Calu3 (cell line): ENCODE measurements at regions not wholly inside any gene's neighbourhood (a gene's known extent, or its start where the extent isn't known, plus 50 kb on each side); places are given as distances from the start of the nearest gene placed in this dataset.

Source experiments
- BruUV-seq: library from RNA; stranded (reverse); fragments of 400-500 nt; replicated peaks from 2 replicates; lab custom pipeline; 2021; lab: Mats Ljungman, UMichigan
- CTCF ChIA-PET: fragments of 300-600 bp; sonication (Branson Sonifier 250); formaldehyde crosslinking; loops from one replicate; lab custom pipeline; 2022; ENCODE audit warnings: antibody characterized with exemption; lab: Charles Lee
- DNase-seq: peaks from one replicate; pipeline ENCODE4 v3.0.0; 2022
- H3K27ac Mint-ChIP-seq: one replicate; pipeline ENCODE4 v1.8.0; 2022; ENCODE audit warnings: mixed read lengths; ENCODE audit not compliant: unreplicated experiment
- H3K27me3 Mint-ChIP-seq: one replicate; pipeline ENCODE4 v1.8.0; 2022; ENCODE audit warnings: mixed read lengths; ENCODE audit not compliant: unreplicated experiment
- H3K36me3 Mint-ChIP-seq: one replicate; pipeline ENCODE4 v1.8.0; 2022; ENCODE audit warnings: mild to moderate bottlenecking, moderate library complexity, mixed read lengths; ENCODE audit not compliant: insufficient read depth, unreplicated experiment
- H3K4me1 Mint-ChIP-seq: one replicate; pipeline ENCODE4 v1.8.0; 2022; ENCODE audit warnings: mild to moderate bottlenecking, low read depth, mixed read lengths; ENCODE audit not compliant: unreplicated experiment
- H3K4me3 Mint-ChIP-seq: one replicate; pipeline ENCODE4 v1.8.0; 2022; ENCODE audit warnings: mild to moderate bottlenecking, low read depth, moderate library complexity, mixed read lengths; ENCODE audit not compliant: unreplicated experiment
- H3K9me3 Mint-ChIP-seq: one replicate; pipeline ENCODE4 v1.8.0; 2022; ENCODE audit warnings: low read depth, mixed read lengths; ENCODE audit not compliant: unreplicated experiment
- intact Hi-C: fragments of 100-400 bp; cut with micrococcal nuclease; formaldehyde crosslinking; loops from one replicate; pipeline ENCODE4 v1.10.0; 2022; ENCODE audit not compliant: unreplicated experiment
- TF ChIP-seq, protein P1 (sequence below): fragments of 200-600 bp; IDR thresholded peaks from one replicate; pipeline ENCODE4 v1.8.0; 2022; ENCODE audit warnings: antibody characterized with exemption; ENCODE audit not compliant: unreplicated experiment

DNA sequence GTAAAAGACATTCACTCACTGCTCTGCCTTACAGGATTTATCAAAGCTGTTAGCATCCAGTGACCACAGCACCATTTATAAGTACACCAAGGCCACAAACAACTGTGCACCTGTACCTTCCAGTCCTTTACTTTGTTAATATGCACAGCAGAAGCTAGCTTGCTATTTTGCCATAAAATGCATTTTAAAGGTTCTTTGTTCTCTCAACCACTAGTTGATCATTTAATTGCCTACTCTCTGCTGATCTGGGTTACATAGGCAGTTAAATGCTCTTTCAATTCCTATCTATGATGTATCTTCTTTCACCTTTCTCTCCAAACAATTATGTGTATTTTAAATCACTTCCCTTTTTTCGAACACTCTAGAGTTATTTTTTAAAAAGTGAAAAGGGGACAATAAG is 126.4 kb downstream of the SIPA1L2 start:
- Mint-ChIP-seq H3K27me3 (no peaks in the 10 kb centered on the region), H3K9me3 (peaks cover 6% of the 10 kb centered on the region), H3K27ac (no peak overlapping the region), H3K36me3 (no peaks in the 10 kb centered on the region), H3K4me3 (no peak overlapping the region), H3K4me1 (no peaks in the 10 kb centered on the region)
- CTCF ChIA-PET: no interaction called here
- intact Hi-C loops: no loop called here
- BruUV-seq: no TSS peak
- TF ChIP-seq, protein P1, sequence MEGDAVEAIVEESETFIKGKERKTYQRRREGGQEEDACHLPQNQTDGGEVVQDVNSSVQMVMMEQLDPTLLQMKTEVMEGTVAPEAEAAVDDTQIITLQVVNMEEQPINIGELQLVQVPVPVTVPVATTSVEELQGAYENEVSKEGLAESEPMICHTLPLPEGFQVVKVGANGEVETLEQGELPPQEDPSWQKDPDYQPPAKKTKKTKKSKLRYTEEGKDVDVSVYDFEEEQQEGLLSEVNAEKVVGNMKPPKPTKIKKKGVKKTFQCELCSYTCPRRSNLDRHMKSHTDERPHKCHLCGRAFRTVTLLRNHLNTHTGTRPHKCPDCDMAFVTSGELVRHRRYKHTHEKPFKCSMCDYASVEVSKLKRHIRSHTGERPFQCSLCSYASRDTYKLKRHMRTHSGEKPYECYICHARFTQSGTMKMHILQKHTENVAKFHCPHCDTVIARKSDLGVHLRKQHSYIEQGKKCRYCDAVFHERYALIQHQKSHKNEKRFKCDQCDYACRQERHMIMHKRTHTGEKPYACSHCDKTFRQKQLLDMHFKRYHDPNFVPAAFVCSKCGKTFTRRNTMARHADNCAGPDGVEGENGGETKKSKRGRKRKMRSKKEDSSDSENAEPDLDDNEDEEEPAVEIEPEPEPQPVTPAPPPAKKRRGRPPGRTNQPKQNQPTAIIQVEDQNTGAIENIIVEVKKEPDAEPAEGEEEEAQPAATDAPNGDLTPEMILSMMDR: no peak
- no peak for DNase-seq

DNA sequence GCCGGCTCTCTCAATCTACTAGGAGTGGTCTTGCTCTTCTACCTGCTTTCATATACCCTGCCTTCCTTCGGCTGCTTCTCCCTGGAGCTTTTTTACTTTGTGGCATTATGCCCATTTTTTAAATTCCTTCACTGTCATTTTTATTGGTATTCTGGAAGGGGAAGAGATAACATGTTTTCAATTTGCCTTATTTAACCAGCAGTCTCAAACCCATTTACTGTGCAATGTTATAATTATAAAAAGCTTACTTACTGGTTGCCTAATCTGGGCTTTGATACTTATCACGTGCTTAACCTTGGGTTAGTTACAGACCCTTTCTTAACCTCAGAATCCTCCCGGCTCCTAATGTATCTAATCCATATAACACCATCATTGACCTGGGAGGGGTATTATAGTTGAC is 128.1 kb downstream of the SIPA1L2 start:
- no peaks in the 10 kb centered on the region for H3K36me3 Mint-ChIP-seq
- no peaks in the 10 kb centered on the region for H3K4me1 Mint-ChIP-seq
- CTCF ChIA-PET: no interaction called here
- no peak overlapping the region for H3K27ac Mint-ChIP-seq
- TF ChIP-seq, protein P1: no peak
- DNase-seq: no peak
- no peaks in the 10 kb centered on the region for H3K27me3 Mint-ChIP-seq
- no TSS peak for BruUV-seq
- H3K9me3 Mint-ChIP-seq: peaks cover 12% of the 10 kb centered on the region
- H3K4me3 Mint-ChIP-seq: no peak overlapping the region
- intact Hi-C loops: no loop called here

DNA sequence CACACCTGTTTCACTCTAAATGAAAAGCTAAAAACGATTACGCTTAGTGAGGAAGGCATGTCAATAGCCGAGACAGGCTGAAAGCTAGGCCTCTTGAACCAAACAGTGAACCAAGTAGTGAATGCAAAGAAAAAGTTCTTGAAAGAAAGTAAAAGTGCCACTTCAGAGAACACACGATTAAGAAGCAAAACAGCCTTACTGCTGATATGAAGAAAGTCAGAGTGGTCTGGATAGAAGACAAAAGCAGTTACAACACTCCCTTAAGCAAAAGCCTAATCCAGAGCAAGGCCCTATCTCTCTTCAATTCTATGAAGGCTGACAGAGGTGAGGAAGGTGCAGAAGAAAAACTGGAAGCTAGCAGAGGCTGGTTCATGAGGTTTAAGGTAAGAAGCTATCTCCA is 130.7 kb downstream of the SIPA1L2 start:
- intact Hi-C loops: no loop called here
- DNase-seq: no peak
- H3K36me3 Mint-ChIP-seq: no peaks in the 10 kb centered on the region
- CTCF ChIA-PET: no interaction called here
- no TSS peak for BruUV-seq
- TF ChIP-seq, protein P1: no peak
- no peaks in the 10 kb centered on the region for H3K4me1 Mint-ChIP-seq
- H3K27ac Mint-ChIP-seq: no peak overlapping the region
- peaks cover 8% of the 10 kb centered on the region for H3K9me3 Mint-ChIP-seq
- H3K27me3 Mint-ChIP-seq: no peaks in the 10 kb centered on the region
- no peak overlapping the region for H3K4me3 Mint-ChIP-seq

DNA sequence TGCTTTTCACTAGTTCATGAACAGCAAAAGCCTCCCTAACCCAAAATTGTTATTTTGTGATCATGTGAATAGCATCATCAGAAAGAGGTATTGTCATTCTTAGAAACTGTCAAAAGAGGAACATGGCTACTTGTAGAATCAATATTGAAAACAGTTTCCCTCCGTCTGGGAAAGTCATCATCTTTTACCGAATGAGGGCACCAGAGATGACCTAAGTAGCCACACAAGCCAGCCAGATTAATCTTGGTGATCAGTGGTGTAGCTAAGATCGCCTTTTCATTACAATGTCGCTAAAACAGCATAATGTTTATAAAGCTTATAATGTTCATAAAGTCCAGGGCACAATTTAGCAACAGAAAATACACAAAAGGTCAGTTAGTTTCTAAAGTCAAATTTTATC is 136.1 kb downstream of the SIPA1L2 start:
- DNase-seq: no peak
- Mint-ChIP-seq H3K4me1 (no peaks in the 10 kb centered on the region), H3K9me3 (peaks cover 11% of the 10 kb centered on the region), H3K27ac (no peak overlapping the region), H3K4me3 (no peak overlapping the region), H3K27me3 (no peaks in the 10 kb centered on the region), H3K36me3 (no peaks in the 10 kb centered on the region)
- intact Hi-C loops: no loop called here
- no TSS peak for BruUV-seq
- TF ChIP-seq, protein P1: no peak
- CTCF ChIA-PET: no interaction called here

DNA sequence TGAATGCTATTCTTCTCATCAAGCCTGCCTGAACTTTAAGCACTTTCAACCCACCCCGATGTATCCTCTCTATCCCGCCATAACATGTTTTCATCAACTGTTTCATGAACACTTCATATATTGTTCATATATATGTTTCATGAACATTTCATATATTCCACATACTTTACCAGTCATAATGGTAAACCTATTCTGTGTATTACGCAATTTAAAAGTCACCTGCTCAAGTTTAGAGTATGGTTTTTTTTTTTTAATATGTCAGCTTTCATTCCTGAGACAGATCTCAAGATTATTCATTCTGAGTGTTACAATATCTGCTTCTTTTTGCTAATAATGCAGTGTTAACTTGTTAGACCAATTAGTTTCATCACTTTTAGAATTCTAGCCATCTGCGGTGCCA is 140.7 kb downstream of the SIPA1L2 start:
- no peak overlapping the region for H3K27ac Mint-ChIP-seq
- no peaks in the 10 kb centered on the region for H3K27me3 Mint-ChIP-seq
- no peaks in the 10 kb centered on the region for H3K36me3 Mint-ChIP-seq
- TF ChIP-seq, protein P1: no peak
- H3K9me3 Mint-ChIP-seq: peaks cover 5% of the 10 kb centered on the region
- no peak for DNase-seq
- BruUV-seq: no TSS peak
- no peaks in the 10 kb centered on the region for H3K4me1 Mint-ChIP-seq
- intact Hi-C loops: no loop called here
- H3K4me3 Mint-ChIP-seq: no peak overlapping the region
- CTCF ChIA-PET: no interaction called here
